GM18505 (cell line): ENCODE measurements at regions not wholly inside any gene's neighbourhood (a gene's known extent, or its start where the extent isn't known, plus 50 kb on each side); places are given as distances from the start of the nearest gene placed in this dataset.

ENCODE experiments used
- ATAC-seq: cut with Tn5 transposase; IDR thresholded peaks from one replicate; pipeline ENCODE4 v1.9.1; 2021; ENCODE audit not compliant: unreplicated experiment
- POLR2A ChIP-seq: IDR thresholded peaks from 4 replicates; pipeline ENCODE4 v1.6.1; 2011; ENCODE audit warnings: borderline replicate concordance; ENCODE audit not compliant: insufficient read depth, insufficient read length; ENCODE audit errors: extremely low read depth

GRCh38 chr2:61713457-61713856 is 140.4 kb downstream of the FAM161A start:
- ATAC-seq = no peak
- TF ChIP-seq POLR2A = no peak

- TF ChIP-seq POLR2A = no peak
- ATAC-seq = no peak
These were observed 141.8 kb downstream of the FAM161A start for GRCh38 chr2:61712060-61712459.

- TF ChIP-seq POLR2A = no peak
- ATAC-seq = no peak
These were observed 143.1 kb downstream of the FAM161A start for GRCh38 chr2:61710711-61711110.

GRCh38 chr2:61707984-61708852 is 145.6 kb downstream of the FAM161A start:
- ATAC-seq = peak; percentile 96
- peak; percentile 39 for TF ChIP-seq POLR2A

GRCh38 chr2:61705625-61706024 is 148.2 kb downstream of the FAM161A start:
- no peak for TF ChIP-seq POLR2A
- no peak for ATAC-seq

- TF ChIP-seq POLR2A = no peak
These were observed 149.5 kb downstream of the FAM161A start for GRCh38 chr2:61704364-61704763.

GRCh38 chr2:61702088-61702467 is 151.8 kb downstream of the FAM161A start:
- no peak for TF ChIP-seq POLR2A
- no peak for ATAC-seq

More at GRCh38 chr2:61704364-61704763, 149.5 kb downstream of the FAM161A start:
- ATAC-seq = no peak

- no peak for TF ChIP-seq POLR2A
- ATAC-seq = no peak
These were observed 153.4 kb downstream of the FAM161A start for GRCh38 chr2:61700464-61700863.

- peak; percentile 95 for TF ChIP-seq POLR2A
- peak; percentile 94 for ATAC-seq
These were observed 156.4 kb upstream of the XPO1 start for GRCh38 chr2:61694312-61695274.

GRCh38 chr2:61693744-61694143 is 155.6 kb upstream of the XPO1 start:
- TF ChIP-seq POLR2A = no peak
- no peak for ATAC-seq

GRCh38 chr2:61690078-61690596 is 152.0 kb upstream of the XPO1 start:
- TF ChIP-seq POLR2A = no peak
- no peak for ATAC-seq

- ATAC-seq = no peak
- no peak for TF ChIP-seq POLR2A
These were observed 151.4 kb upstream of the XPO1 start for GRCh38 chr2:61689568-61689967.

GRCh38 chr2:61688369-61689334 is 150.5 kb upstream of the XPO1 start:
- no peak for ATAC-seq
- no peak for TF ChIP-seq POLR2A

- TF ChIP-seq POLR2A = no peak
- ATAC-seq = no peak
These were observed 140.9 kb upstream of the XPO1 start for GRCh38 chr2:61679096-61679495.
